HepG2 (cell line): ENCODE measurements at regions not wholly inside any gene's neighbourhood (a gene's known extent, or its start where the extent isn't known, plus 50 kb on each side); places are given as distances from the start of the nearest gene placed in this dataset.

Experiments
- PAF1 ChIP-seq: IDR thresholded peaks from 2 replicates; pipeline ENCODE4 v1.6.1; 2016; ENCODE audit warnings: missing genetic modification reagents, missing compliant biosample characterization
- TAF15 ChIP-seq: fragments of 200-400 bp; formaldehyde crosslinking; IDR thresholded peaks from one replicate; pipeline ENCODE4 v1.6.1; 2018; ENCODE audit warnings: mild to moderate bottlenecking, low read depth, low read length; ENCODE audit not compliant: poor library complexity, severe bottlenecking
- TMF1 ChIP-seq: sonication (generic); formaldehyde crosslinking; IDR thresholded peaks from 2 replicates; pipeline ENCODE4 v1.8.1; 2022; ENCODE audit warnings: low read depth, missing genetic modification reagents
- ZFP36 ChIP-seq: fragments of 150-350 bp; IDR thresholded peaks from 2 replicates; pipeline ENCODE4 v1.6.1; 2018; ENCODE audit warnings: borderline replicate concordance, low read length, low read depth; ENCODE audit not compliant: partially characterized antibody
- ZKSCAN8 ChIP-seq: IDR thresholded peaks from 2 replicates; pipeline ENCODE4 v1.6.1; 2016; ENCODE audit warnings: borderline replicate concordance, missing genetic modification reagents, missing compliant biosample characterization
- ZMYM4 ChIP-seq: sonication (generic); formaldehyde crosslinking; IDR thresholded peaks from 2 replicates; pipeline ENCODE4 v1.8.1; 2023; ENCODE audit warnings: mild to moderate bottlenecking, missing genetic modification reagents
- ZNF260 ChIP-seq: sonication (generic); formaldehyde crosslinking; IDR thresholded peaks from 2 replicates; pipeline ENCODE4 v1.4.0; 2020; ENCODE audit warnings: missing genetic modification reagents, low read depth, mild to moderate bottlenecking, borderline replicate concordance
- TF ChIP-seq, protein P1 (sequence below), 2 experiments: fragments of 450-650 bp in 1 of 2; sonication (generic) in 1 of 2; formaldehyde crosslinking in 1 of 2; IDR thresholded peaks; 2 replicates each; pipeline versions ENCODE4 v1.6.1 to v1.8.0; 2016 to 2022; ENCODE audit warnings: antibody characterized with exemption in 1 of 2, mild to moderate bottlenecking in 1 of 2, missing genetic modification reagents in 1 of 2

DNA sequence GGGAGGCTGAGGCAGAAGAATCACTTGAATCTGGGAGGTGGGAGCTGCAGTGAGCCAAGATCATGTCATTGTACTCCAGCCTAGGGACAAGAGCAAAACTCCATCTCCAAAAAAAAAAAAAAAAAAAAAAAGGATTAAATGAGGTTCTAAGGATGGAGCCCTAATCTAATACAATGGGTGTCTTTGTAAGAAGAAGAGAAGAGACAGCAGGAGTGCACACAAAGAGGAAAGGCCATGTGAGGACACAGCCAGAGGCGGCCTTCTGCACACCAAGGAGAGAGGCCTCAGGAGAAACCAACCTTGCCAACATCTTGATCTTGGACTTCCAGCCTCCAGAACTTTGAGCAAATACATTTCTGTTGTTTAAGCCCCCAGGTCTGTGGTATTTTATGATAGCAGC, 66.6 kb upstream of the CECR2 start (continued):
- TF ChIP-seq, protein P1, sequence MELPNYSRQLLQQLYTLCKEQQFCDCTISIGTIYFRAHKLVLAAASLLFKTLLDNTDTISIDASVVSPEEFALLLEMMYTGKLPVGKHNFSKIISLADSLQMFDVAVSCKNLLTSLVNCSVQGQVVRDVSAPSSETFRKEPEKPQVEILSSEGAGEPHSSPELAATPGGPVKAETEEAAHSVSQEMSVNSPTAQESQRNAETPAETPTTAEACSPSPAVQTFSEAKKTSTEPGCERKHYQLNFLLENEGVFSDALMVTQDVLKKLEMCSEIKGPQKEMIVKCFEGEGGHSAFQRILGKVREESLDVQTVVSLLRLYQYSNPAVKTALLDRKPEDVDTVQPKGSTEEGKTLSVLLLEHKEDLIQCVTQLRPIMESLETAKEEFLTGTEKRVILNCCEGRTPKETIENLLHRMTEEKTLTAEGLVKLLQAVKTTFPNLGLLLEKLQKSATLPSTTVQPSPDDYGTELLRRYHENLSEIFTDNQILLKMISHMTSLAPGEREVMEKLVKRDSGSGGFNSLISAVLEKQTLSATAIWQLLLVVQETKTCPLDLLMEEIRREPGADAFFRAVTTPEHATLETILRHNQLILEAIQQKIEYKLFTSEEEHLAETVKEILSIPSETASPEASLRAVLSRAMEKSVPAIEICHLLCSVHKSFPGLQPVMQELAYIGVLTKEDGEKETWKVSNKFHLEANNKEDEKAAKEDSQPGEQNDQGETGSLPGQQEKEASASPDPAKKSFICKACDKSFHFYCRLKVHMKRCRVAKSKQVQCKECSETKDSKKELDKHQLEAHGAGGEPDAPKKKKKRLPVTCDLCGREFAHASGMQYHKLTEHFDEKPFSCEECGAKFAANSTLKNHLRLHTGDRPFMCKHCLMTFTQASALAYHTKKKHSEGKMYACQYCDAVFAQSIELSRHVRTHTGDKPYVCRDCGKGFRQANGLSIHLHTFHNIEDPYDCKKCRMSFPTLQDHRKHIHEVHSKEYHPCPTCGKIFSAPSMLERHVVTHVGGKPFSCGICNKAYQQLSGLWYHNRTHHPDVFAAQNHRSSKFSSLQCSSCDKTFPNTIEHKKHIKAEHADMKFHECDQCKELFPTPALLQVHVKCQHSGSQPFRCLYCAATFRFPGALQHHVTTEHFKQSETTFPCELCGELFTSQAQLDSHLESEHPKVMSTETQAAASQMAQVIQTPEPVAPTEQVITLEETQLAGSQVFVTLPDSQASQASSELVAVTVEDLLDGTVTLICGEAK (IDR thresholded peaks at IDR 0.05): no peak
- TF ChIP-seq, protein P1 (CRISPR knock-in tag; IDR thresholded peaks at IDR 0.05): no peak
- TF ChIP-seq TAF15 (no peak), ZNF260 (CRISPR knock-in tag) (no peak), ZKSCAN8 (CRISPR knock-in tag) (no peak), PAF1 (CRISPR knock-in tag) (no peak), ZMYM4 (CRISPR knock-in tag) (no peak), TMF1 (CRISPR knock-in tag) (no peak), ZFP36 (no peak)
